Breast epithelium (tissue), 4 donors: ENCODE measurements at regions not wholly inside any gene's neighbourhood (a gene's known extent, or its start where the extent isn't known, plus 50 kb on each side); places are given as distances from the start of the nearest gene placed in this dataset.
"Not testable (repeated sequence)": the region's sequence is repeated elsewhere in the genome, so short reads cannot be mapped to it uniquely, and the experiment has no call there.

ENCODE experiments used
- DNase-seq, 2 donors: peaks; one replicate each; pipeline ENCODE4 v3.0.0-alpha.2; 2019; ENCODE audit warnings: low spot score in 2 of 2
- H3K27ac ChIP-seq, 2 donors: fragments of 200-600 bp; sonication (generic) in 1 of 2; one replicate each; pipeline ENCODE4 v1.5.1; 2016 to 2019; ENCODE audit warnings: mild to moderate bottlenecking in 1 of 2
- H3K27me3 ChIP-seq, 2 donors: fragments of 200-600 bp; sonication (generic) in 1 of 2; one replicate each; pipeline versions ENCODE4 v1.5.1 to v1.6.0; 2017 to 2019; ENCODE audit warnings: control low read depth in 1 of 2, mild to moderate bottlenecking in 1 of 2
- H3K36me3 ChIP-seq: fragments of 200-600 bp; one replicate; pipeline ENCODE4 v1.5.1; 2019
- H3K4me1 ChIP-seq, 2 donors: fragments of 200-600 bp; sonication (generic); one replicate each; pipeline ENCODE4 v1.5.1; 2016 to 2019; ENCODE audit warnings: control low read depth in 1 of 2
- H3K4me3 ChIP-seq, 3 donors: fragments of 200-600 bp; sonication (generic); 1 replicate in 2 of 3; 2 replicates in 1 of 3; pipeline ENCODE4 v1.5.1; 2016 to 2019; ENCODE audit warnings: mild to moderate bottlenecking in 3 of 3, moderate library complexity in 2 of 3
- H3K9me3 ChIP-seq, 2 donors: fragments of 200-600 bp; sonication (generic) in 1 of 2; one replicate each; pipeline ENCODE4 v1.5.1; 2016 to 2019; ENCODE audit warnings: control low read depth in 1 of 2
- POLR2A ChIP-seq: fragments of 450-650 bp; IDR thresholded peaks from one replicate; pipeline ENCODE4 v1.6.1; 2016; ENCODE audit warnings: antibody characterized with exemption, mild to moderate bottlenecking, moderate library complexity
- POLR2AphosphoS5 ChIP-seq, 3 donors: sonication (generic); formaldehyde crosslinking; IDR thresholded peaks; one replicate each; pipeline ENCODE4 v1.6.1; 2017; ENCODE audit warnings: antibody characterized with exemption in 3 of 3
- intact Hi-C: fragments of 100-400 bp; cut with DNase I; formaldehyde crosslinking; loops from one replicate; pipeline ENCODE4 v1.15.1; 2023; ENCODE audit warnings: low total_unique reads
- TF ChIP-seq, protein P1 (sequence below), 3 donors: fragments of 450-650 bp; IDR thresholded peaks; one replicate each; pipeline ENCODE4 v1.5.1; 2016 to 2017; ENCODE audit warnings: antibody characterized with exemption in 3 of 3, mild to moderate bottlenecking in 3 of 3, moderate library complexity in 3 of 3

DNA sequence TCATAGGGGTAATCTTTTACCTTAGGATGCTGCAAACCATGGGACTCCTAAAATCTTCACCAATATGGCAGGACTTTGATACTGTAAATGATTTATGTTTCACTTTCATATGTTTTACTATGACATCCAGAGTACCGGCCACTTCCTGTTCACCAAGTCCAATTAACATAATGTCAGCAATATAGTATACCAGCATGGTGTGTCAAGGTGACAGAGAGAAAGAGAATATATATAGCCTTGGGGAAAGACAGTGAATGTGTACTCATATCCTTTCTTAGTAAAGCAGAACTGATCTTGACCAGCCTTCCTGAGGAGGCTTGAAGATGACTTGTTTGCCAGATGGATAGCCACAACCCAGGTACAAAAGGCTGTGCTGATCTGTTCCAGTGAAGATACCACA is 127.9 kb downstream of the NRN1 start:
- intact Hi-C loops = no loop called here
- no peaks in the 10 kb centered on the region for H3K9me3 ChIP-seq
- TF ChIP-seq POLR2AphosphoS5 (IDR thresholded peaks at IDR 0.05) (no peak), POLR2A (no peak)
- TF ChIP-seq, protein P1, sequence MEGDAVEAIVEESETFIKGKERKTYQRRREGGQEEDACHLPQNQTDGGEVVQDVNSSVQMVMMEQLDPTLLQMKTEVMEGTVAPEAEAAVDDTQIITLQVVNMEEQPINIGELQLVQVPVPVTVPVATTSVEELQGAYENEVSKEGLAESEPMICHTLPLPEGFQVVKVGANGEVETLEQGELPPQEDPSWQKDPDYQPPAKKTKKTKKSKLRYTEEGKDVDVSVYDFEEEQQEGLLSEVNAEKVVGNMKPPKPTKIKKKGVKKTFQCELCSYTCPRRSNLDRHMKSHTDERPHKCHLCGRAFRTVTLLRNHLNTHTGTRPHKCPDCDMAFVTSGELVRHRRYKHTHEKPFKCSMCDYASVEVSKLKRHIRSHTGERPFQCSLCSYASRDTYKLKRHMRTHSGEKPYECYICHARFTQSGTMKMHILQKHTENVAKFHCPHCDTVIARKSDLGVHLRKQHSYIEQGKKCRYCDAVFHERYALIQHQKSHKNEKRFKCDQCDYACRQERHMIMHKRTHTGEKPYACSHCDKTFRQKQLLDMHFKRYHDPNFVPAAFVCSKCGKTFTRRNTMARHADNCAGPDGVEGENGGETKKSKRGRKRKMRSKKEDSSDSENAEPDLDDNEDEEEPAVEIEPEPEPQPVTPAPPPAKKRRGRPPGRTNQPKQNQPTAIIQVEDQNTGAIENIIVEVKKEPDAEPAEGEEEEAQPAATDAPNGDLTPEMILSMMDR (IDR thresholded peaks at IDR 0.05) = no peak
- DNase-seq = no peak
- no peaks in the 10 kb centered on the region for H3K4me1 ChIP-seq
- H3K36me3 ChIP-seq = no peaks in the 10 kb centered on the region
- H3K4me3 ChIP-seq = no peak overlapping the region
- H3K27me3 ChIP-seq = no peaks in the 10 kb centered on the region
- no peak overlapping the region for H3K27ac ChIP-seq

DNA sequence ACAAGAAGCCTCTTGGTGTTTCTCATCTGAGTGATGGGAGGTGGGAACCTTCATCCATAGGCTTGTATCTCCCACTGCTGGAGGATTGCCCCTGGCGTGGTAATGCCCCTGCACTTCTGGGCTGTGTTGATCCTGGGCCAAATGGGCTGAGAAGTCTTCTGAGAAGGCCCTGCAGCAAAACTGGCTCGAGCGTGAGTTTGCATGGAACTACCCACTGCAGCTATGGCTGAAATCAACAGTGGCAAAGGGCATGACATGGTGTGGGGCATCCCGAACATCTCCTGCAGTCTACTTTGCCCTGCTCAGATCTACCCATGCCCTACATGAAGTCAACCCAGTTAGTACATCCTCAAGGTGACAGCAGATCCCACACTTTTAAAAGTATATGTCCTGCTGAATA is 130.6 kb downstream of the NRN1 start:
- no peak overlapping the region for H3K4me3 ChIP-seq
- no peak overlapping the region for H3K27ac ChIP-seq
- no peak for DNase-seq
- H3K36me3 ChIP-seq = no peaks in the 10 kb centered on the region
- no peaks in the 10 kb centered on the region for H3K9me3 ChIP-seq
- no peaks in the 10 kb centered on the region for H3K27me3 ChIP-seq
- intact Hi-C loops = no loop called here
- no peaks in the 10 kb centered on the region for H3K4me1 ChIP-seq
- TF ChIP-seq, protein P1 (IDR thresholded peaks at IDR 0.05) = no peak
- TF ChIP-seq POLR2AphosphoS5 (IDR thresholded peaks at IDR 0.05) (no peak), POLR2A (no peak)

DNA sequence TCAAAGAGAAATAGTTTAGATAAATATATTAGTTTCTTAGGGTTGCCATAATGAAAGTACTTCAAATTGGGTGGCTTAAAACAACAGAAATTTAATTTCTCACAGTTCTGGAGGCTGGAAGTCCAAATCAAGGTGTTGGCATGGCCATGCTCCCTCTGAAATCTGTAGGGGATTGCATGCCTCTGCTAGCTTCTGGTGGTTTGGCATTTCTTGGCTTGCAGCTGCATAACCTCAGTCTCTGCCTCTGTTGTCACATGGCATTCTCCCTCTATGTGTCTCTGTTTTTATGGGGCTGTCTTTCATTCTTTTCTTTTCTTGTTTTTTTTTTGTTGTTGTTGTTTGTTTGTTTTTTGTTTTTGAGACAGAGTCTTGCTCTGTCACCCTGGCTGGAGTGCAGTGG is 132.7 kb downstream of the NRN1 start:
- H3K36me3 ChIP-seq, DNase-seq: not testable (repeated sequence)

DNA sequence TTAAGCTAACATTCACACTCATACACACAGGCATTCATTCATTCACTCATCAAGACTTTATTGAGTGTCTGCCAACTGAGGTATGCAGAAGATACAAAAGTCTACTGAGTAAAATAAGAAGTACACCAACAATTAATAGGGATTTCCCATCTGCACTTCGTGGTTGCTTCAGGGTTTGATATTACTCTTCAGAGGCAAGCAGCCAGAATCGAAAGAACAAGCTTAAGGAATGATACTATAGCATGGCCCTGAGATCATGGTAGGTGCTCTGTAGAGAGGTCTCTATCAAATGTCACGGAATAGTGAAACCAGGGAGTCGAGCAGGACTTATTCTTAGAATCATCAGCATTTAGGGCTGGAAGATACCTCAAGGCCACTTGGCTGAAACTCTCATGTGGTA is 135.4 kb downstream of the NRN1 start:
- no peak for DNase-seq
- intact Hi-C loops = no loop called here

More for the DNA sequence above, 132.7 kb downstream of the NRN1 start:
- H3K9me3 ChIP-seq, intact Hi-C loops, H3K27ac ChIP-seq, H3K4me1 ChIP-seq, H3K4me3 ChIP-seq, H3K27me3 ChIP-seq: not testable (repeated sequence)

DNA sequence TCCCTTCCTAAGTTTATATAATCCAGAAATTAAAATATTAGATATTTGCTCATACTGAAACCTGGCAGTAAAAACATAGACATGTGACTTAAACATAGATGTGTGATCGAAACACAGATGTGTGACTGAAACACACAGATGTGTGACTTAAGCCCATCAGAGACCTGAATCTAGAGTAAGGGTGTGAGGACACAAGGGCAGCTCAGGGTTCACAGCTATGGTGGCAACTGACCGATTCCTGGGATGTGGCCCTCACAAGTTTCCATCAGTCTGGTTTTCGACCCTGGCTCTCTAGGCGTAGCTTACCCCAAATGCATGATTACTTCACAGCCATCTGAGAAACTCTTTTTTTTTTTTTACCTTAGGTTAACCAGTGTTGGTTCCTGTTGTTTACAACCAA is 137.0 kb downstream of the NRN1 start:
- H3K9me3 ChIP-seq = no peaks in the 10 kb centered on the region
- DNase-seq = no peak
- TF ChIP-seq, protein P1 (IDR thresholded peaks at IDR 0.05) = no peak
- TF ChIP-seq POLR2AphosphoS5 (IDR thresholded peaks at IDR 0.05) (no peak), POLR2A (no peak)
- H3K36me3 ChIP-seq = no peaks in the 10 kb centered on the region
- no peaks in the 10 kb centered on the region for H3K27me3 ChIP-seq
- no peaks in the 10 kb centered on the region for H3K4me1 ChIP-seq
- intact Hi-C loops = no loop called here
- H3K4me3 ChIP-seq = no peak overlapping the region
- no peak overlapping the region for H3K27ac ChIP-seq

More for the DNA sequence above, 135.4 kb downstream of the NRN1 start:
- Histone ChIP-seq H3K9me3 (no peaks in the 10 kb centered on the region), H3K27ac (no peak overlapping the region), H3K4me1 (no peaks in the 10 kb centered on the region), H3K4me3 (no peak overlapping the region), H3K36me3 (no peaks in the 10 kb centered on the region), H3K27me3 (no peaks in the 10 kb centered on the region)
- TF ChIP-seq POLR2AphosphoS5 (IDR thresholded peaks at IDR 0.05) (no peak), POLR2A (no peak)
- TF ChIP-seq, protein P1 (IDR thresholded peaks at IDR 0.05) = no peak

DNA sequence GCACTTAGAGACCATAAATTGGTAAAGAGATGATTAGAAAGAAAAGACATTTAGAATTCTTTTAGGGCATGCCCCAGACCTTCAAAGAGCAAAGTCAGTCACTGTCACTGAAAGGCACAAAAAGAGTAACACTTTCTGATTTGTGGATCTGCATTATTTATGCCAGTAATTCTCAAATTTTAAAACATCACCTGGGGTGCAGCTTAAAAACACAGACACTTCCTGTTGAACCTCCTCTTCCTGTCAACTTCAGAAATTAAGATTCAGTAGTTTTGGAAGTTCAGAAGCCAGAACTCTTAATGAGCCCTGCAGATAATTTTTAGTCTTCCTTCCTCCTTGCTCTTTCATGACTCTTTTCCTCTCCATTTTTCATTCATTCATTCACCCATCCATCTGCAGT is 137.5 kb downstream of the NRN1 start:
- TF ChIP-seq POLR2AphosphoS5 (IDR thresholded peaks at IDR 0.05) = no peak
- TF ChIP-seq POLR2A = no peak
- TF ChIP-seq, protein P1 (IDR thresholded peaks at IDR 0.05) = no peak
- Histone ChIP-seq H3K4me3 (no peak overlapping the region), H3K9me3 (no peaks in the 10 kb centered on the region), H3K27ac (no peak overlapping the region), H3K27me3 (no peaks in the 10 kb centered on the region), H3K36me3 (no peaks in the 10 kb centered on the region), H3K4me1 (no peaks in the 10 kb centered on the region)
- no peak for DNase-seq
- intact Hi-C loops = no loop called here
